ENCODE measurements at regions not wholly inside any gene's neighbourhood (a gene's known extent, or its start where the extent isn't known, plus 50 kb on each side); places are given as distances from the start of the nearest gene placed in this dataset.

GRCh38 chr16:61194573-61194972 is 841.7 kb downstream of the CDH8 start:
- DNase-seq (ENCODE audit: low read depth), result no peak
- no peak for TF ChIP-seq CTCF (conservative IDR thresholded peaks at IDR 0.05; ENCODE audit: low read depth, low read length)

GRCh38 chr16:61182391-61182790 is 853.8 kb downstream of the CDH8 start:
- no peak for DNase-seq (ENCODE audit: low read depth)
- no peak for TF ChIP-seq CTCF (conservative IDR thresholded peaks at IDR 0.05; ENCODE audit: low read depth, low read length)
- H3K4me3 ChIP-seq (ENCODE audit: low read length), result no peak overlapping the region

More at GRCh38 chr16:61194573-61194972, 841.7 kb downstream of the CDH8 start:
- no peak overlapping the region for H3K4me3 ChIP-seq (ENCODE audit: low read length)

- no peak for TF ChIP-seq CTCF (conservative IDR thresholded peaks at IDR 0.05; ENCODE audit: low read depth, low read length)
- H3K4me3 ChIP-seq (ENCODE audit: low read length), result no peak overlapping the region
- DNase-seq (ENCODE audit: low read depth), result no peak
These were observed 854.3 kb downstream of the CDH8 start for GRCh38 chr16:61181982-61182381.

- peak; percentile 62 for DNase-seq (ENCODE audit: low read depth)
- no peak overlapping the region for H3K4me3 ChIP-seq (ENCODE audit: low read length)
- no peak for TF ChIP-seq CTCF (conservative IDR thresholded peaks at IDR 0.05; ENCODE audit: low read depth, low read length)
These were observed 856.7 kb downstream of the CDH8 start for GRCh38 chr16:61179561-61179960.

GRCh38 chr16:61165797-61166196 is 870.4 kb downstream of the CDH8 start:
- no peak overlapping the region for H3K4me3 ChIP-seq (ENCODE audit: low read length)
- DNase-seq (ENCODE audit: low read depth), result no peak
- TF ChIP-seq CTCF (conservative IDR thresholded peaks at IDR 0.05; ENCODE audit: low read depth, low read length), result no peak

GRCh38 chr16:61150351-61150750 is 885.9 kb downstream of the CDH8 start:
- no peak overlapping the region for H3K4me3 ChIP-seq (ENCODE audit: low read length)
- no peak for TF ChIP-seq CTCF (conservative IDR thresholded peaks at IDR 0.05; ENCODE audit: low read depth, low read length)
- no peak for DNase-seq (ENCODE audit: low read depth)

GRCh38 chr16:61149709-61150108 is 886.5 kb downstream of the CDH8 start:
- TF ChIP-seq CTCF (conservative IDR thresholded peaks at IDR 0.05; ENCODE audit: low read depth, low read length), result no peak
- H3K4me3 ChIP-seq (ENCODE audit: low read length), result no peak overlapping the region
- no peak for DNase-seq (ENCODE audit: low read depth)
